ENCODE measurements at regions not wholly inside any gene's neighbourhood (a gene's known extent, or its start where the extent isn't known, plus 50 kb on each side); places are given as distances from the start of the nearest gene placed in this dataset.

GRCh38 chr9:90394871-90395270 lies 247.8 kb downstream of the DIRAS2 start:
- Mint-ChIP-seq H3K36me3 (ENCODE audit: low read depth, unreplicated experiment) (no peaks in the 10 kb centered on the region), H3K9me3 (ENCODE audit: unreplicated experiment) (no peaks in the 10 kb centered on the region), H3K4me1 (ENCODE audit: unreplicated experiment) (no peaks in the 10 kb centered on the region), H3K4me3 (ENCODE audit: unreplicated experiment) (no peak overlapping the region), H3K27me3 (ENCODE audit: unreplicated experiment) (no peaks in the 10 kb centered on the region), H3K27ac (ENCODE audit: unreplicated experiment) (no peak overlapping the region)
- DNase-seq (ENCODE audit: low spot score): no peak
- TF ChIP-seq CTCF (IDR thresholded peaks at IDR 0.05; ENCODE audit: unreplicated experiment): no peak

GRCh38 chr9:90400091-90400490 lies 242.5 kb downstream of the DIRAS2 start:
- H3K36me3 Mint-ChIP-seq (ENCODE audit: low read depth, unreplicated experiment): no peaks in the 10 kb centered on the region
- no peak for TF ChIP-seq CTCF (IDR thresholded peaks at IDR 0.05; ENCODE audit: unreplicated experiment)

GRCh38 chr9:90408659-90409058 lies 234.0 kb downstream of the DIRAS2 start:
- Mint-ChIP-seq H3K4me1 (ENCODE audit: unreplicated experiment) (no peaks in the 10 kb centered on the region), H3K4me3 (ENCODE audit: unreplicated experiment) (no peak overlapping the region), H3K27ac (ENCODE audit: unreplicated experiment) (no peak overlapping the region), H3K9me3 (ENCODE audit: unreplicated experiment) (no peaks in the 10 kb centered on the region), H3K27me3 (ENCODE audit: unreplicated experiment) (no peaks in the 10 kb centered on the region), H3K36me3 (ENCODE audit: low read depth, unreplicated experiment) (no peaks in the 10 kb centered on the region)
- TF ChIP-seq CTCF (IDR thresholded peaks at IDR 0.05; ENCODE audit: unreplicated experiment): no peak
- DNase-seq (ENCODE audit: low spot score): no peak

More at GRCh38 chr9:90400091-90400490, 242.5 kb downstream of the DIRAS2 start:
- no peak for DNase-seq (ENCODE audit: low spot score)
- no peak overlapping the region for H3K4me3 Mint-ChIP-seq (ENCODE audit: unreplicated experiment)
- H3K9me3 Mint-ChIP-seq (ENCODE audit: unreplicated experiment): no peaks in the 10 kb centered on the region
- no peaks in the 10 kb centered on the region for H3K27me3 Mint-ChIP-seq (ENCODE audit: unreplicated experiment)
- no peaks in the 10 kb centered on the region for H3K4me1 Mint-ChIP-seq (ENCODE audit: unreplicated experiment)
- H3K27ac Mint-ChIP-seq (ENCODE audit: unreplicated experiment): no peak overlapping the region

GRCh38 chr9:90419221-90419851 lies 223.3 kb downstream of the DIRAS2 start:
- Mint-ChIP-seq H3K36me3 (ENCODE audit: low read depth, unreplicated experiment) (no peaks in the 10 kb centered on the region), H3K27me3 (ENCODE audit: unreplicated experiment) (peaks cover 8% of the 10 kb centered on the region), H3K4me3 (ENCODE audit: unreplicated experiment) (no peak overlapping the region), H3K9me3 (ENCODE audit: unreplicated experiment) (no peaks in the 10 kb centered on the region), H3K4me1 (ENCODE audit: unreplicated experiment) (no peaks in the 10 kb centered on the region), H3K27ac (ENCODE audit: unreplicated experiment) (no peak overlapping the region)
- no peak for DNase-seq (ENCODE audit: low spot score)
- TF ChIP-seq CTCF (IDR thresholded peaks at IDR 0.05; ENCODE audit: unreplicated experiment): no peak

- no peak for TF ChIP-seq CTCF (IDR thresholded peaks at IDR 0.05; ENCODE audit: unreplicated experiment)
- no peak overlapping the region for H3K4me3 Mint-ChIP-seq (ENCODE audit: unreplicated experiment)
- no peak overlapping the region for H3K27ac Mint-ChIP-seq (ENCODE audit: unreplicated experiment)
- H3K4me1 Mint-ChIP-seq (ENCODE audit: unreplicated experiment): no peaks in the 10 kb centered on the region
- DNase-seq (ENCODE audit: low spot score): no peak
- peaks cover 8% of the 10 kb centered on the region for H3K27me3 Mint-ChIP-seq (ENCODE audit: unreplicated experiment)
- no peaks in the 10 kb centered on the region for H3K36me3 Mint-ChIP-seq (ENCODE audit: low read depth, unreplicated experiment)
- no peaks in the 10 kb centered on the region for H3K9me3 Mint-ChIP-seq (ENCODE audit: unreplicated experiment)
Measured at GRCh38 chr9:90420211-90420610, 222.4 kb downstream of the DIRAS2 start.

Measured in endothelial cell (in vitro differentiated cells).